ENCODE measurements at regions not wholly inside any gene's neighbourhood (a gene's known extent, or its start where the extent isn't known, plus 50 kb on each side); places are given as distances from the start of the nearest gene placed in this dataset.
"Not testable (repeated sequence)": the region's sequence is repeated elsewhere in the genome, so short reads cannot be mapped to it uniquely, and the experiment has no call there.

DNA sequence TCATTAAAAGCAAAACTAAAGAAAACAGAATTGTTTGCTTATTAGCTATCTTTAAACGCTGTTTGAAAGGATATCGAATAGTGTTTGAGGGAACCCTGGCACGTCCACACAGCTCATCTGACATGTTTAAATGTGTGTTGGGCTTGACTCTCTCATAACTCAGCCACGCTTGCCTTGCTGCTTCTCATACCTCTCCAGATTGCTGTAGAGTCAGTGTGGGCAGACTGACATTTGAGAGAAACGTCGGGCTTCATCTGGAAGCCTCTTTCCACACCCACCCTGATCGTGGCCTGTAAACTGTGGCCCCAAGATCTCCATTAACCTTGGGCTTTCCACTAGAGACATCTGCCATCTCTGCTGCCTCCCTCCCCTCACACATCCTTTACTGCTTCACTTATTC is 226.4 kb upstream of the PLGLB2 start:
- not testable (repeated sequence) for H3K9ac ChIP-seq (ENCODE audit: low read length in 5 of 5); H3K36me3 ChIP-seq (ENCODE audit: control insufficient read depth in 5 of 5, insufficient read depth in 5 of 5, low read length in 5 of 5); H3K27me3 ChIP-seq (ENCODE audit: control insufficient read depth in 5 of 5, insufficient read depth in 4 of 5, low read length in 5 of 5); H3K27ac ChIP-seq (ENCODE audit: low read depth, low read length); H3K4me3 ChIP-seq (ENCODE audit: low read depth in 1 of 5, low read length in 5 of 5); H3K9me3 ChIP-seq (ENCODE audit: control insufficient read depth in 5 of 5, low read length in 5 of 5)
- peaks cover 0 to 15% (median 6%) of the 10 kb centered on the region in 5 donors for H3K4me1 ChIP-seq (ENCODE audit: control insufficient read depth in 5 of 5, insufficient read depth in 5 of 5, low read length in 5 of 5)

DNA sequence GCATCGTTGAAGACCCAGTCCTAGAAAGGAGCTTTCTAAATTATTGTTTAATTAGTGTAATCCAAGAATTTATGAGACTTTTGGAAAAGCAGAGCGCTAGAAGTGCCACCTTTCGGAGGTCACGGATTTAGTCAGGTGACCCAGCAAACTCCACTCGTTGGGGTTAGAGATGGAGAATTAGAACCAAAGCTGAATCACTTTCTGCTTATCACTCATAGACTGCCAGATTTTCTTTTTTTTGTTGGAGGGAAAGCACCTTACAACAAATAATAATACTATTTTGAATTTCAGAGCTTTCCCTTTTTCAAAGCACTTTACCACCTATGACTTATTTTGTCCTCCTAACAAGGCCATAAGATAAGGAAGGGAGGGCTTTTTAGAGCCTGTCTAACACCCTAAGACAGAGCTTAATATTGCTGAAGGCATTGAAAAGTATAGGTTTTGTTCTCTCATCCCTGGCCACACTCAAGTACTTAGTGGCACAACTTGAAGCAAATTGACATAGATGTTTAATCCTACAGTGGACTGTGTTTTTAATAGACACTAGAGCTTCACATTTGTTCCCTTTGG is 223.2 kb upstream of the PLGLB2 start:
- not testable (repeated sequence) for H3K9me3 ChIP-seq (ENCODE audit: control insufficient read depth in 5 of 5, low read length in 5 of 5); H3K27ac ChIP-seq (ENCODE audit: low read depth, low read length); H3K36me3 ChIP-seq (ENCODE audit: control insufficient read depth in 5 of 5, insufficient read depth in 5 of 5, low read length in 5 of 5); H3K4me1 ChIP-seq (ENCODE audit: control insufficient read depth in 5 of 5, insufficient read depth in 5 of 5, low read length in 5 of 5); H3K9ac ChIP-seq (ENCODE audit: low read length in 5 of 5); H3K4me3 ChIP-seq (ENCODE audit: low read depth in 1 of 5, low read length in 5 of 5); H3K27me3 ChIP-seq (ENCODE audit: control insufficient read depth in 5 of 5, insufficient read depth in 4 of 5, low read length in 5 of 5)

DNA sequence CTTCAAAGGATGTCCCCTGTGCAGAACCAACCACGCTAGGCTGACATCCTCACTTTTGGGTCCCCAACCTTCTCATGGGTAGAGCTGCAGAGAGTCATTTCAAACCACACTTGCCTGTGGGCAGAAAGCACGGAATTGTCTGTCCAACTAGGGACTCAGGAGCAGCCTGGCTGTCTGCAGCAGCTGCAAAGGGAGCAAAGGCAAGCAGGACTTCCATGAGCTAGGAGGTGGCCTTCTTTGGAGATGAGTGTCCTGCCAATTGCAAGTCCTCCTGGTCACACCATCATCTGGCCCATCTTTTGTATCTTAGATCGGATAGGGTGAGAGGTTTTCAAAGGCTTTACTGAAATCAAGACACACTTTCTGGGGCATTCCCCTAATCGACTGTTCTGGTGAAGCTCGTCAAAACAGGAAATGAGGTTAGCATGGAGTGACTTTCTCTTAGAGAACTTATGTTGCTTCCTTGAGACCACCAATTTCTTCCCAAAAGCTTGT is 222.3 kb upstream of the PLGLB2 start:
- H3K9ac ChIP-seq (ENCODE audit: low read length in 5 of 5); H3K4me1 ChIP-seq (ENCODE audit: control insufficient read depth in 5 of 5, insufficient read depth in 5 of 5, low read length in 5 of 5); H3K36me3 ChIP-seq (ENCODE audit: control insufficient read depth in 5 of 5, insufficient read depth in 5 of 5, low read length in 5 of 5); H3K27ac ChIP-seq (ENCODE audit: low read depth, low read length); H3K4me3 ChIP-seq (ENCODE audit: low read depth in 1 of 5, low read length in 5 of 5); H3K9me3 ChIP-seq (ENCODE audit: control insufficient read depth in 5 of 5, low read length in 5 of 5); H3K27me3 ChIP-seq (ENCODE audit: control insufficient read depth in 5 of 5, insufficient read depth in 4 of 5, low read length in 5 of 5): not testable (repeated sequence)

DNA sequence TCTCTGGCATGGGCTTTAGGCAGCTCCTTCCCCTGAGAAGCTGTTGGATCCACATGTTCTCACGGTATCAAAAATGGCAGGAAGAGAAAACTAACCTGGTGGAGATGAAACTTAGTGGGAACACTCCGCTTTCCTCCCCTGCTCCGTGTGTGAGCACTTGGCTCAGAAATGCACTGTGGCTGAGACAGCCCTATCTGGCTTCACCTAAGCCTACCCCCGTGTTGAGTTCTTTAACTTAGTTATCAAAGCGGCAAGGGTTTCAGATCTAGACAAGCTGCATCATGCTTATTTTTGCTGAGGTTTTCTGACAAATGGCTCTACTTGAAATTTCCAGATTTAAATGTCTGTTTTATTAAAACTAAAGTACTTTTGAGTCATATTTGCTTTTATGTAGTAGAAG is 221.6 kb upstream of the PLGLB2 start:
- not testable (repeated sequence) for H3K27ac ChIP-seq (ENCODE audit: low read depth, low read length); H3K27me3 ChIP-seq (ENCODE audit: control insufficient read depth in 5 of 5, insufficient read depth in 4 of 5, low read length in 5 of 5); H3K36me3 ChIP-seq (ENCODE audit: control insufficient read depth in 5 of 5, insufficient read depth in 5 of 5, low read length in 5 of 5); H3K4me1 ChIP-seq (ENCODE audit: control insufficient read depth in 5 of 5, insufficient read depth in 5 of 5, low read length in 5 of 5); H3K9me3 ChIP-seq (ENCODE audit: control insufficient read depth in 5 of 5, low read length in 5 of 5); H3K4me3 ChIP-seq (ENCODE audit: low read depth in 1 of 5, low read length in 5 of 5); H3K9ac ChIP-seq (ENCODE audit: low read length in 5 of 5)

DNA sequence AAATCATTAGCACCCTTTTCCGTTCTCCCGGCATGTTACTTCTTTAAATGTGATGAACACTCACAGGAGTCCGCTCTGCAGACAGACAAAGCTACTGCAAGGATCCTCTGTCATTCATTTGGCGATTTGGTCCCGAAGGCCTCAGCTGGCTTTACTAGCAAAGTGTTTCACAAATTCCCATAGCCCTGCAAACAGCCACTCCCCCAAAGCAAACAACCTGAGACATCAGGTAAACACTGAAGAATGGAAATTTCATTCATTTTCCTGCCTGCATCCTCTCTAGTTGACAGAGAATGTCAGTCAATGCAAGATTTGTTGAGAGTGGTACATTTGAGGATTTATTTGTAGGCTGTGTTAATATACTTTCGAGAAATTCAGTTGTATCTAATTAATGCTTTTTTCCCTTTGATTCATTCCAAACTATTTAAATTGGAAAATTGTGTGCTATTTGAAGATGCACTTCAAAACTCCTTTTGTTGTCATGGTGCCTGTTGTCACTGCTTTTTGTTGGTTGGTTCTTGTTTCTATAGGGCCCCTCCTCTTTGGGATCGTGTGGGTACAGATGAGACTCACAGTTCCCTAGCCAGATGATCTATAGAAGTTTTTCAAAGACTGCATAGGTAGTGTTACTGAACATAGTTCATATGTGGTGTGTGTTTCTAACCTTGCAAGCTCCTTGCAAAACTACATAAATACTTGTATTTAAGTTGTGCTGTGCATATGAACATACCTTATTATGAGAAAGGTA is 215.7 kb upstream of the PLGLB2 start:
- not testable (repeated sequence) for H3K4me3 ChIP-seq (ENCODE audit: low read depth in 1 of 5, low read length in 5 of 5)

DNA sequence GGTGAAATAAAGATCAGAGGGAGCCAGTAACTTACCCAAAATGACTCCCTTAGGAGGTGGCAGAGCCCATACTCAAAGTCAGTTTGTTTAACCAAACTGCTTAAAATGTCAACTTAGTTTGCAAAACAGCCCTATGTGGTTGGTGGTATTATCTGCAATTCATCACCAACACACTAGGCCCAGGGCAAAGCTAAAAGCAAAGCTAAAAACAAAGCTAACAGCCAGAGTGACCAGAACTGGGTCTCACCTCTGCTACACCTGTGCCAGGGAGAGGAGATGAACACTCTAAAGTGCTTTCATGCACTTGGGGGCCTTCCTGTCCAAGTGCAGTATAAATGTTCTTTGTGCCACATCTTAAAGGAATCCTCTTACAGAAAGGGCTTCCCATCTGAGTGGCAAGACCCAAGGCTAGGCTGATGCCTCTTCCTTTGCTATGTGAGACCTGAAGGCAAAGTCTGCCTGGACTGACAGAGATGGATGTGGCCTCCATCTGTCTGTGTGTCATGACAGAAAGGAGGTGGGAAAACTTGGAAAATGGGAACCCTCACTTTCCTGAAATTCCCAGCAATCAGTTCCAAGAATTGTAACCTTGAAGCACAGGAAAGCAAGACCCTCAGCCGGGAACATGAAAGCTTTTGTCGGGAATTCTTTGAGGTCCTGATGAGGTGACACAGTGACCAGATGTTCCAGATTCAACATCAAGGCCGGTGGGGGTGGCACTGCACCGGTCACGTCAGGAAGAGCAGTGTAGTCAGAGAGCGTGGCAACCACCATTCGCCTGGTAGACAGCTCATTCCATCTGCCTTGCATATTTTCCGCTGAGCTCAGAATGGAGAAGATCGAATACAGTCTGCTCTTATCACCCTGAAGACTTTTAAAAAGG is 214.3 kb upstream of the PLGLB2 start:
- H3K9ac ChIP-seq (ENCODE audit: low read length in 5 of 5); H3K27ac ChIP-seq (ENCODE audit: low read depth, low read length); H3K4me3 ChIP-seq (ENCODE audit: low read depth in 1 of 5, low read length in 5 of 5); H3K4me1 ChIP-seq (ENCODE audit: control insufficient read depth in 5 of 5, insufficient read depth in 5 of 5, low read length in 5 of 5); H3K27me3 ChIP-seq (ENCODE audit: control insufficient read depth in 5 of 5, insufficient read depth in 4 of 5, low read length in 5 of 5); H3K36me3 ChIP-seq (ENCODE audit: control insufficient read depth in 5 of 5, insufficient read depth in 5 of 5, low read length in 5 of 5); H3K9me3 ChIP-seq (ENCODE audit: control insufficient read depth in 5 of 5, low read length in 5 of 5): not testable (repeated sequence)

More for the DNA sequence above, 215.7 kb upstream of the PLGLB2 start:
- H3K27me3 ChIP-seq (ENCODE audit: control insufficient read depth in 5 of 5, insufficient read depth in 4 of 5, low read length in 5 of 5); H3K27ac ChIP-seq (ENCODE audit: low read depth, low read length); H3K36me3 ChIP-seq (ENCODE audit: control insufficient read depth in 5 of 5, insufficient read depth in 5 of 5, low read length in 5 of 5); H3K9me3 ChIP-seq (ENCODE audit: control insufficient read depth in 5 of 5, low read length in 5 of 5); H3K4me1 ChIP-seq (ENCODE audit: control insufficient read depth in 5 of 5, insufficient read depth in 5 of 5, low read length in 5 of 5); H3K9ac ChIP-seq (ENCODE audit: low read length in 5 of 5): not testable (repeated sequence)

DNA sequence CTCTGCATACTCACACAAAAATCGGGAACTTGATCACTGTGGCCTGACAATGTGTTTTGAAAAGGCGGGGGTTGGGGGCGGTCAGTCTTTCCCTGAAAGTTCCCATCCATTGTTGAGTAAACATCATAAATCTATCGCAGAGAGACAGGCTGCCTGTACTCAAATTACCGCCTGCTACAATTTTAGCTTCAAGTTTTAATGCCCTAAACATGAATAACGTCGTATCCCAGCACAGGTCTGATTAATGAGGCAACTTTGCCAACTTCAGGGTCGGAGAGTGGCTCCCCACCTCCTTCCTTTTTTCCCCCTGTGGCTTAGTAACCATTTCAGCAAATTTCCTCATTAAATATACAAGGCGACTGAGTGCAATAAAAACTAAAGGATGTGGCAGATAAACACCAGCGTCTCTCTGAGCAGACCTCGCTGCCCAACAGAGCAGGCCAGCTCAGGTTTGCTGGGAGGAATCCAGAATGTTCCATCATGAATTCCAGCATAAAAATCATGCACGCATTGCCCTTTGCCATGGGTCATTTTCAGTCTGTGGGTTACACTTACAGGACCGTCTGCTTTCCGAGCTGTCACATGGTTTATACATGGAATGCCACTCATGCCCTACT is 213.5 kb upstream of the PLGLB2 start:
- not testable (repeated sequence) for H3K9me3 ChIP-seq (ENCODE audit: control insufficient read depth in 5 of 5, low read length in 5 of 5); H3K36me3 ChIP-seq (ENCODE audit: control insufficient read depth in 5 of 5, insufficient read depth in 5 of 5, low read length in 5 of 5); H3K27ac ChIP-seq (ENCODE audit: low read depth, low read length); H3K27me3 ChIP-seq (ENCODE audit: control insufficient read depth in 5 of 5, insufficient read depth in 4 of 5, low read length in 5 of 5); H3K4me3 ChIP-seq (ENCODE audit: low read depth in 1 of 5, low read length in 5 of 5); H3K4me1 ChIP-seq (ENCODE audit: control insufficient read depth in 5 of 5, insufficient read depth in 5 of 5, low read length in 5 of 5); H3K9ac ChIP-seq (ENCODE audit: low read length in 5 of 5)

DNA sequence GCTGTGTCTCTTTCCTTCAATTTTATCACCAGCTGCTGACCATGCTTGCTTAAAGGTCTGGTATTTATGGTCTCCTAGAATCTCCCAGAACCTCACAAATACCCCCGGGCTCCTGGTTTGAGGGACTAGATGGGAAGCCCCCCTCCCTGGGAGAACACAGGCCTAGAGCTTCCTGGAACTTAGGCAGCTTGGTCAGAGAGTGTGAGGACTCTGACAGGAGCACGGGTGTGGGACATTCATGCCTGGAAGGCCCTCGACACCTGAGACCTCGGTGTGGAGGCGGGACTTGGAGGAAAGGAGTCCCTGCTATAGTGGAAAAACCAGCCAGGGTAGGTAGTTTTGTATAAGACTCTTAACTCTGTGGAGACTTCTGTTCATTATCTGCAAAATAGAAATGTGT is 211.5 kb upstream of the PLGLB2 start:
- H3K27me3 ChIP-seq (ENCODE audit: control insufficient read depth in 5 of 5, insufficient read depth in 4 of 5, low read length in 5 of 5); H3K4me1 ChIP-seq (ENCODE audit: control insufficient read depth in 5 of 5, insufficient read depth in 5 of 5, low read length in 5 of 5); H3K9ac ChIP-seq (ENCODE audit: low read length in 5 of 5); H3K36me3 ChIP-seq (ENCODE audit: control insufficient read depth in 5 of 5, insufficient read depth in 5 of 5, low read length in 5 of 5); H3K27ac ChIP-seq (ENCODE audit: low read depth, low read length); H3K9me3 ChIP-seq (ENCODE audit: control insufficient read depth in 5 of 5, low read length in 5 of 5); H3K4me3 ChIP-seq (ENCODE audit: low read depth in 1 of 5, low read length in 5 of 5): not testable (repeated sequence)

DNA sequence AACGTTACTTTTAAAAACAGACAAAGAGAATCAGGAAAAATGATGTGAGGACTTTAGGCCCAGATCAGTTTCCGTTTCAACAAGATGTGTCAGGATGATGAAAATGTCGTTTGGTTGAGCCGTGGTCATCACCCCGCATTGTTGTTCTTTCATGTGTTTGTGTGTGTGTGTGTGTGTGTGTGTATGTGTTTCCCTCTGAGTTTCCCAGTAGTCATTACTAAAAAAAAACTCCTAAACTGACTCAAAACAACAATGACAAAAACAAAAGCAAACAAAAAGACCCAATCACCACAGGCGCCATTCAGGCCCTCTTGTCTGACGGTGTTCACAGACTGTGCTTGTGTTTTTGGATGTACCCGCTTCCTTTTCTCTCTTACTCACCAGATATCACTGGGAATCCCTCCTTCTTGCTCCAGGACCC is 210.6 kb upstream of the PLGLB2 start:
- H3K27ac ChIP-seq (ENCODE audit: low read depth, low read length); H3K9ac ChIP-seq (ENCODE audit: low read length in 5 of 5); H3K4me3 ChIP-seq (ENCODE audit: low read depth in 1 of 5, low read length in 5 of 5); H3K4me1 ChIP-seq (ENCODE audit: control insufficient read depth in 5 of 5, insufficient read depth in 5 of 5, low read length in 5 of 5); H3K36me3 ChIP-seq (ENCODE audit: control insufficient read depth in 5 of 5, insufficient read depth in 5 of 5, low read length in 5 of 5); H3K27me3 ChIP-seq (ENCODE audit: control insufficient read depth in 5 of 5, insufficient read depth in 4 of 5, low read length in 5 of 5); H3K9me3 ChIP-seq (ENCODE audit: control insufficient read depth in 5 of 5, low read length in 5 of 5): not testable (repeated sequence)

DNA sequence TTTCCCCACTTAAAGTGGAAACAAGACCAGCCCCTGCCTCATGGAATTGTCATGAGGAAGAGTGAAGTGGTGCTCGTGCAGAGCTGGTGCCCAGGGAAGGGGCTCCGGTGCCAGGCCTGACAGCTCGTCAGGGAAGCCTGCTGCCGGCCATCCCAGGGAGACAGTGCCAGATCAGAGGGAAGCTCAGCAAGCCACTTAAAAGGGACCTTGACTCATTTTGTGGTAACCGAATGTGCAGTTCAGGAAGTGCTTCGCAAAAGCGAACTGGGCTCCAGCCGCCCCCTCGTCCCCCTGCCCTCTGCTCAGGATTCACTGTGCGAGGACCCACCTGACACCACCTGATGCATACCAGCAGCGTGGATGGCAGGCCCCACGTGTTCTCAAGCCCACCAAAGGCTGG is 209.6 kb upstream of the PLGLB2 start:
- H3K9ac ChIP-seq (ENCODE audit: low read length in 5 of 5); H3K9me3 ChIP-seq (ENCODE audit: control insufficient read depth in 5 of 5, low read length in 5 of 5); H3K36me3 ChIP-seq (ENCODE audit: control insufficient read depth in 5 of 5, insufficient read depth in 5 of 5, low read length in 5 of 5); H3K27ac ChIP-seq (ENCODE audit: low read depth, low read length); H3K4me1 ChIP-seq (ENCODE audit: control insufficient read depth in 5 of 5, insufficient read depth in 5 of 5, low read length in 5 of 5); H3K4me3 ChIP-seq (ENCODE audit: low read depth in 1 of 5, low read length in 5 of 5); H3K27me3 ChIP-seq (ENCODE audit: control insufficient read depth in 5 of 5, insufficient read depth in 4 of 5, low read length in 5 of 5): not testable (repeated sequence)

All from subcutaneous abdominal adipose tissue (tissue), 5 donors.